HG02571 (cell line): ENCODE measurements at regions not wholly inside any gene's neighbourhood (a gene's known extent, or its start where the extent isn't known, plus 50 kb on each side); places are given as distances from the start of the nearest gene placed in this dataset.

Experiments
- ATAC-seq: cut with Tn5 transposase; IDR thresholded peaks from one replicate; pipeline ENCODE4 v1.9.1; 2021; ENCODE audit warnings: mild to moderate bottlenecking, moderate library complexity; ENCODE audit not compliant: unreplicated experiment

- ATAC-seq, result no peak
These were observed 2045.3 kb upstream of the PIK3C3 start for GRCh38 chr18:39909706-39910105.

DNA sequence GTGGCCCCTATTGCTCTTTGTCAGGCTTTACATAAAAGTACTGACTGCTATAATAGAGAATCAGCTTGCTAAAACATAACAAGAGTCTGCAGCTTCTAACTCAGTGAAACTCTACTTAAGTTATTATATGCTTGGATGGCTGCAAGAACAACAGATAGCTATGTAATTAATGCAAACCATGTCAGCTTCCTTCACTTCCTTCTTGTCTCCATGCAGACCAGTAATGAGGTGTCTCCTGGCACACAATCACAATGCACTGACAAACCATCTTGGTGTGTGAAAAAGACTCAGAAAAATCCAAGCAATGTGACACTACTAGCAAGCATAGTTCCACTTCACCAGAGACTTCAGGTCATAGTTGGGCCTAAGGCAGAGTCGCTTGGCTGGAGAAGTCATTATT lies 2068.9 kb upstream of the PIK3C3 start:
- no peak for ATAC-seq

DNA sequence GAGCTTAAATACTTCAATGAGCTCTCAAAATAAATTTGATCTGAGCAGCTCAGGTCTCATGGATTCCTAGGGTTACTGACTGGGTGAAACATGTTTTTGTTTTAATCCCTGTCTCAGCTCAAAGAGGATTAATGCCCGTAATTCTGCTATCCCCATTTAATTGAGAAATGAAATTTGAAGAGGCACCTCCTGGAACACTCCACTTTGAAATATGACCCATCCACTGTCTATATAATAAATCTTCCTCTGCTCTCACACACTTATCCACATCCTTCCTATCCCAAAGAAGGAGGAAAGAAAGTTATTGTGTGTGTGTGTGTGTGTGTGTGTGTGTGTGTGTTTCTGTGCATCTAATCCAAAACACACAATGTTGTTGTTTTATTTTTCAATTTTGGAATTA lies 2082.4 kb upstream of the PIK3C3 start:
- ATAC-seq, result no peak

DNA sequence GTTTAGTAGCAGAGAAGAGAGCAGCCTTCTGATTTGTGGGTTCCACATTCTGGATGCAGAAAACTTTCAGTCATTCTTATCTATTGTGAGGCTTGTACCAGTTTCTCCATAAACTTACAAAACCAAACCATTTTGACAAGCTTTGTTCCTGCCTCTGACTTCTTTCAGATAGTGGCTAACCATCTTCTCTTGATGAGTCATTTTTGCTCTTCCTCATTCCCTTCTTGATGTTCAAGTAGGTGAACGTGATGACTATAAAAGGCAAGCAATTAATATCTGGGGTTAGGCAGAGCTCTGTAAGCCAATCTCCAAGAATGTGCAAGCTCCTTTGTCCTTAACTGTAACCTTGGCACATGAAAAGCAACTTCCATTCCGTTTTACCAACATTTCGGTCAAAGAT lies 2083.1 kb upstream of the PIK3C3 start:
- no peak for ATAC-seq

DNA sequence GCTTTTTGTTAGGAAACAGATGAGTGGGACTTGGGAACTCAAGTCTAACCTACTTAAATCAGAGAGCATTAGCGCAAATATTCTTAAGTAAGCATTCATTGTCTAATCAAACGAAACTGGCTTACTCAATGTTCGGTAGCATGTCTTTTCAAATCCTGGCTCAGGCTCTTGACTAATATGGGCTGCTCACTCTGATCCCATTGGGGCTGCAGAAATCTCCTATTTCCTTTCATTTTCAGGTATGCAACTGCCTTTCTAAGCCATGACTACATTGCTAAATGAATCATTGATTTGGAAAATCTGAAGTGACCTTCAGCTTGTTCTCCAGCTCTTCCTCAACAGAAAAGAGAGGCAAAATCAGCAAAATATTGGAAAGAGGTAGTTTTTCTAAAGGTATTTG lies 2084.4 kb upstream of the PIK3C3 start:
- ATAC-seq, result no peak

DNA sequence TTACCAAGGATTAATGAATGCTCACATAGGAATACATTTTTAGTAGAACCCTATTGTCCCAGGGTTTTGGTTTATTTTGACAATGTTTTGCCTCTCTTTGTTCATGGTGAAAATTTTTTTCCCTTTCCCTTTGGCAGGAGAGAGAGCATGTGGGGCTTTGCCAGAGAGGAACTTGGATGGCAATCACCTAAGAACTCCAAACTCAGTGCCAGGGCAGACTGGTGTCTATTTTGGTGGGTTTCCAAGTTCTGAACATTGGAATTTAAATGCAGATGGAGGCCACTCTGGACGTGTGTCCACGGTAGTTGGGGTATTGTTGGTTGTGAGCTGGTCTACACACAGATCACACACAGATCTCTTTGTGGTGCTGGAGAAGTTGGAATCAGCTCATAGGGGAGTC lies 2091.1 kb upstream of the PIK3C3 start:
- no peak for ATAC-seq

DNA sequence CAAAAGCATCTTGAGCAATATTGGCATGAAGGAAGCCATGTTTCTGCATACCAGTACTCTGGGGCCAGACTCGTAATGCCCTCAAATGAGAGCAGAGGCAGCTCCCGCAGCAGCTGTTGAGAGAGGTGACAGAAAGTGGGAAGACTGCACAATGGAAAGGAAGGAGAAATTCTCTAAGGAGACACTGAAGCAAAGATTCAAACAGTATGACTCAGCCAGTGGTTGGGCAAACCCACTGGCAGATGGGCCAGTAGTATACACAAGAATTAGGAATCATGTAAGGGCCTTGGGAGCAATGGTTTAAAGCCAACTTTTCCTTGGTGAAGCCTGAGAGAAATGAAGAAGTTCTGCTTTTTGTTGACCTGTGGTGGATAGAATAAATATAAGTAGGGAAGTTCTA lies 2092.7 kb upstream of the PIK3C3 start:
- ATAC-seq, result no peak

GRCh38 chr18:39854291-39854690 lies 2100.7 kb upstream of the PIK3C3 start:
- no peak for ATAC-seq

- no peak for ATAC-seq
These were observed 2108.8 kb upstream of the PIK3C3 start for GRCh38 chr18:39846265-39846664.

GRCh38 chr18:39845631-39846030 lies 2109.4 kb upstream of the PIK3C3 start:
- no peak for ATAC-seq

GRCh38 chr18:39845106-39845505 lies 2109.9 kb upstream of the PIK3C3 start:
- ATAC-seq, result no peak

DNA sequence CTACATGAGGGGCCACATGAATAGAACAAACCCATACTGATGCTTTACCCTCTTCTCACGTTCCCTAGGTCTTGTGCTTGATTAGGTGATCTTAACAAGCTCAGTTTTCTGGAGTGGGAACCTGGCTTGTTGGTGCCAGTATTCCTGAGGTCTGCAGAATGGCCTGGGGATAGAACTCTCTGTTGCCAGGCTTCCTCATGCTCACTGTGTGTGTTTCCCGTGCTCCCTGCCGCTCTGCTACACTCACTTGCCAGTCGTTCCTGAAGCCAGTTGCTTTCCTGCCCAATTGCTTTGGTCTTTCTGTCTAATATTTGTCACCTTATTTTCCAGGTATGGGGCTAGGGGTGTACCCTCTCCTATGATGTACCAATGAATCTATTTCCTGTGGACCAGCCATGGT lies 2111.5 kb upstream of the PIK3C3 start:
- ATAC-seq, result no peak

GRCh38 chr18:39842366-39842914 lies 2112.6 kb upstream of the PIK3C3 start:
- ATAC-seq, result no peak

DNA sequence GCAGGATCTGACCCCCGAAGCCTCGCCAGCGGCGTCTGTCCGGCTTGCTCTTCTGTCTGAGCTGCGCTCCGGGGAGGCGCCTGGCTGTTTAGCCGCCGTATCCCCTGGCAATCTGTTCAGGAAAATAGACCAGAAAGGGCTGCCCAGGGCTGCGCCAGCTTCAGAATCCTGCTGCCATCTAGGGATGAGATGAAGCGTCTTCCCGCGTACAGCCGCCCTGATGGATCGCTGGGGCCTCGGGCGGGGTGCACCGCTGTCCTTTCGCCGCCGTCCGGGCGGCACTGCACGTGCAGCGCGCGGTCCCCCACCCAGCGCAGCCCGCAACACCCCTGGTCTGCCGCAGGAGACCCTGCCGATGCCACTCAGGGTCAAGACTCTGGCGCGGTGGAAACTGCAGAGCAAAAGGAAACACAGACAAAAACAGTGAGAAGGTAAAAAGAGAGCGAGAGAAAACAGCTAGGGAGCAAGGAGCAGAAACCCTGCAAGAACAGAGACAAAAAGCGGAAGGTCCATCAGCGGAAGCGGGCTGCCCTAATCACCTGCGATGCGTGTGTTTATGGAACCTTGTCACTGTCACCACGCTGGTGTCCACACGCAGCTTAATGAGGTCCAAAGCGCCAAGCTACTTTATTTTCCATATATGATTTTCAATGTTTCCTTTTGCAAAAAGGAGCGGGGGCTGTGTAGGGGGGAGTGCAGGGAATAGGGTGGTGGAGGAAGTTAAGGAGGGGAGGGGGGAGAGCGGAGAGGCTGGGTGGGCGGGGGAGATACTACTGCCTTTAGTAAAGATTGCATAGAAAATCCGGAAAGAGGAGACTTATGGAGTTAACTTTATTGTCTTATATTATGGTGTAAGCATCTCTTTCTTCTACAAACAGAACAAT lies 2113.3 kb upstream of the PIK3C3 start:
- ATAC-seq, result no peak

- no peak for ATAC-seq
These were observed 2114.1 kb upstream of the PIK3C3 start for GRCh38 chr18:39840856-39841481.

- ATAC-seq, result no peak
These were observed 2114.6 kb upstream of the PIK3C3 start for GRCh38 chr18:39840406-39840805.

DNA sequence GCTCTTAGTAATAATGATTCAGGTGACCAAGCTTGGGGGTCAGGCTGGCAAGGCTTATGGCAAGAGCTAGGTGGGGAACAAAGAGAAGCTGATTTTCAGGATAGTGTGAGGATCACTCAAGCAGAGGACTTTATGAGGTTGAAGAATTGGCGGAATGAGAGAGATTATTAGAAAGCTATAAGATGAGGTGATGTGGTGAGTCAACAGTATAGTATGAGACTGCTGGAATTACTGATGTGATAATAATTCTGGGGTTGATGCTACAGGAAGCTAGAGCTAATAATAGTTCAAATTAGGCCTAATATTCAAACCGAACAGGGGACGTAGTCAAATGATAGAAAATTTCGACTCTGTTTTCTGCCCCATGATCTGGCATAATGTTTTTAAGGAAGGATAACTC lies 2115.3 kb upstream of the PIK3C3 start:
- ATAC-seq, result no peak

DNA sequence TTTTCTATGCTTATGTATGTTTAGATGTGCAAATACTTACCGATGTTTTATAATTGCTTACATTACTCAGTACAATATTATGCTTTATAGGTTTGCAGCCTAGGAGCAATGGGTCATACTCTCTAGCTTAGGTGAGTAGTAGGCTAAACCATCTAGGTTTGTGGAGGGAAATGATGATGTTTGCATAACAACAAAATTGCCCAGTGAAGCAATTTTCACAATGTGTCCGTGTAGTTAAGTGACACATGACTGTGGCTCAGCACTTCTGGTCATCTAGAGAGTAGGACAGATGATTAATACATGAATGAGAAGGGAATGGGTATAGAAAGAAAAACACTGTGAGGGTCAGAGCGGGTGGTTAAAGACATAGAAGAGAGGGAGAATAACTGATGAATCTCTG lies 2116.2 kb upstream of the PIK3C3 start:
- ATAC-seq, result no peak

DNA sequence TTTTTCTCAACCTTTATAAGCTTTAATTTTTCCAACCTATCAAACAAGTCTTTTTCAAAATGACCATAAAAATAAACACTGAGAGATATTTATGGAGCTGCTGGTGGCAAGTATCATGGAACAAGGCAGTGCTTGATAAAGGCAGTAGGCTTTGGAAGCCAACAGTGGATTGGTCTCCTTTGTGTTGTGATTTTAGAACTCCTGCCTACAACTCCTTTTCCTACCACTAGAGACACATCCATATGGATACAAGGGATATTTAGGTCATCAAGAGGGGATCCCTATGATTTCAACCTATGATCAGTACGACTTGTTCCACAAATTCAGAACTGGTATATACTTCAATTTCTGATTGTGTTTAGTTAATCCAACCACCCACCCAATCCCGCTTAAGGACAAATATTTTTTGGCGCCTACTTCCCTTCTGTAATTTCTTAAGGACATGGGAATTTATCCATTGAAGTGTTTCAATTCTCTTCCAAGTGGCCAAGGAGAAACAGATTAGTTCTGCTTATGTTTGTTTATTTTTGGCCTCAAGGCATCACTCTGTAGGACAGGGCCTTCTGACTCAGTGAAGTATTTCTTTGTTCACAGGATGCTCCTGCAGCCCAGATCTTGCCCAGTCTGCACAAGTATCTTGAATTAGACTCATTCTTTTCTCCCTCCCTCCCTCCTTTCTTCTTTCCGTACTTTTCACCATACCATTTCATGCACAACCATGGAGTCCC lies 2119.6 kb upstream of the PIK3C3 start:
- ATAC-seq, result no peak

DNA sequence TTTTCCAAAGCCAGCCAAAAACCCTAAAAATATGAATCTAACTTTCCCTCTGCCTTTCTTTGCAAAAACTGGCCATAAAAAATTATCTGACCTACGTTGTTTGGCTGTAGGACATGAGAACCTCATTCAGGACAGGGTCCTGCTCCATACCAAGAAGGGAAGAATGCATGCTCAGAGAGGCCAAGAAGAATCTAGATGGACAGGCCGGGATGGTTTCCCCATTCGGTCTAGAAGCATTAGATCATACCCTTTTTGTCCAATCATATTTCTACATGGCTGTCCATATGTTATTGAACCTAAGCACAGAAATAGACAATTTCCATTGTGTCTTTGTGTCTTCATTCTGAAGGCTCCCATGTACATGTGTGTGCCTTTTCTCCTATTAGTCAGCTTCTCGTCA lies 2120.4 kb upstream of the PIK3C3 start:
- ATAC-seq, result no peak

DNA sequence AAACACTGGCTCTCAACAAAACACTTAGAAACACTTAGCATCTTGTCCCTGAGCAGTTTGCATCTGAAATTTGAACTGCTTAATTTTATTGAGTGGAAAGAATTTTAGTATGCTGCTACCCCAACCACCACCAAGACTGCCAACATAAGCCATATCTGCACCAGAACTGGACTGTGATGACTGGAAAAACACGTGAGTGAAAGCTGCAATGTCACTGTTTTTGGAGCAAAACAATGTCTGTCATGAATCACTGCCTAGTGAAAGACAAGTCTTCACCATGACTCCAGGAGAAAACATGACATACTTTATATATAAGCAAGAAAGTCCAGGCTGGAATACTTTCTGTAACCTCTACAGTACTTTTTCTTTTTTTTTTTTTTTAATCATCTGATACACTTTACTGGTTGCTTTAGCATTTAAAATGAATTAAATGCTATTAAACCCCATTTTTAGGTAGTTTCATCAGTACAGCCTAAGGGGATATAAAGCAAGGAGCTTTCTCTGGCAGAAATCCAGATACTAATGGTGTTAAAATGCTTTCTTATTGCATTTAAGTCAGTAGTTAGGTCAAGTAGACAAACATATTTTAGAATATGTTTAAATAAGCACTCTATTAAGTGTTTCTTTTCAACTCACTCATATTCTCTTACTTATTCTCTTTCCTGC lies 2129.4 kb upstream of the PIK3C3 start:
- no peak for ATAC-seq
